ENCODE measurements at regions not wholly inside any gene's neighbourhood (a gene's known extent, or its start where the extent isn't known, plus 50 kb on each side); places are given as distances from the start of the nearest gene placed in this dataset.

DNA sequence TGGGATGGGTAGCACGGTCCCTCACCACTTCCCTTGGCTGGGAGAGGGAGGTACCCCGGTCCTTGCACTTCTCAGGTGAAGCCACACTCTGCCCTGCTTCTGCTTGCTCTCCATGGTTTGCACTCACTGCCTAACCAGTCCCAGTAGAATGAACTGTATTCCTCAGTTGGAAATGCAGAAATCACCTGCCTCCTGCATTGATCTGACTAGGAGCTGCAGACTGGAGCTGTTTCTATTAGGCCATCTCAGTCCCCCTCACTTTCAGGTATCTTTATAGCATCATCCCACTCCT lies 264.9 kb downstream of the ZWINT start:
- Histone ChIP-seq H3K4me2 (ENCODE audit: insufficient read depth in 1 of 2, low read depth in 2 of 2, low read length in 2 of 2) (0 out of 4 replicates have a peak overlapping the region, but pooled peaks of 1 of the 2 experiments have one; percentile 34), H3K14ac (ENCODE audit: insufficient read length) (no peak overlapping the region), H3K23me2 (ENCODE audit: low read depth, low read length) (no peaks in the 10 kb centered on the region), H3K18ac (ENCODE audit: extremely low read depth, low read length) (no peak overlapping the region), H2BK15ac (ENCODE audit: low read length) (no peak overlapping the region), H2BK5ac (ENCODE audit: low read depth, low read length) (no peak overlapping the region), H2BK120ac (replicated peaks; ENCODE audit: low read depth, low read length) (no peak overlapping the region), H2BK12ac (ENCODE audit: low read depth, low read length) (no peak overlapping the region), H3K27ac (ENCODE audit: low read depth, low read length) (no peak overlapping the region), H3K4ac (replicated peaks; ENCODE audit: insufficient read length, low read depth, low read length) (no peak overlapping the region), H3K4me1 (replicated peaks in 1 of 4; ENCODE audit: control insufficient read depth in 3 of 4, insufficient read depth in 4 of 4, low read length in 3 of 4) (peaks cover 0 to 4% (median 0%) of the 10 kb centered on the region in 4 experiments; a peak in 3 of 7 replicates), H2BK20ac (ENCODE audit: low read length) (no peak overlapping the region; the same call in 1 of the 2 replicates), H3K9me3 (ENCODE audit: insufficient read depth in 2 of 2, low read depth in 1 of 2, low read length in 1 of 2) (peaks cover 0 to under 1% of the 10 kb centered on the region in 2 experiments; a peak in 1 of 4 replicates), H4K5ac (ENCODE audit: insufficient read length, low read depth, low read length) (no peak overlapping the region), H3K79me2 (ENCODE audit: control insufficient read depth in 1 of 2, insufficient read depth in 2 of 2, low read length in 2 of 2) (no peaks in the 10 kb centered on the region), H2AFZ (ENCODE audit: low read length) (peak overlapping the region; percentile 97), H4K20me1 (replicated peaks in 1 of 2; ENCODE audit: control insufficient read depth in 1 of 2, insufficient read depth in 2 of 2, low read length in 2 of 2) (no peaks in the 10 kb centered on the region), H3K56ac (replicated peaks; ENCODE audit: insufficient read length, low read depth, low read length) (no peak overlapping the region), H3K36me3 (ENCODE audit: control insufficient read depth in 2 of 4, insufficient read depth in 4 of 4, low read length in 3 of 4) (no peaks in the 10 kb centered on the region), H3K79me1 (ENCODE audit: low read depth, low read length) (no peaks in the 10 kb centered on the region), H3K9ac (replicated peaks in 1 of 4; ENCODE audit: extremely low read depth in 1 of 4, low read depth in 3 of 4, low read length in 3 of 4) (no peak overlapping the region), H3K4me3 (ENCODE audit: extremely low read depth in 1 of 4, insufficient read depth in 2 of 4, low read depth in 3 of 4, low read length in 4 of 4) (no peak overlapping the region), H3K23ac (ENCODE audit: insufficient read length) (no peak overlapping the region), H4K8ac (ENCODE audit: extremely low read depth, insufficient read depth, low read length) (peak overlapping the region; percentile 80; the same call in 1 of the 2 replicates), H3K27me3 (replicated peaks in 1 of 4; ENCODE audit: control insufficient read depth in 3 of 4, extremely low read depth in 1 of 4, insufficient read depth in 3 of 4, low read length in 3 of 4) (no peaks in the 10 kb centered on the region), H4K91ac (replicated peaks; ENCODE audit: insufficient read length, low read length) (no peak overlapping the region), H2AK5ac (ENCODE audit: low read depth, low read length) (no peak overlapping the region)
- ChIA-PET CTCF (ENCODE audit: partially characterized antibody) (interaction anchor here (1.5 kb wide), 1 partner anchor 11 kb away, joined by 3 read pairs; no protein-coding TSS in a partner anchor), POLR2A (ENCODE audit: partially characterized antibody) (no interaction called here)
- FAIRE-seq (no peak), DNase-seq (ENCODE audit: low read depth in 1 of 2, low spot score in 2 of 2) (no peak)
- no peak for TF ChIP-seq TEAD4 (IDR thresholded peaks at IDR 0.05; ENCODE audit: low read depth, low read length)
- TF ChIP-seq RNF2 (IDR thresholded peaks at IDR 0.05; ENCODE audit: borderline replicate concordance, low read depth, low read length, missing control alignments, poor library complexity, severe bottlenecking) = no peak
- TF ChIP-seq, protein P1, sequence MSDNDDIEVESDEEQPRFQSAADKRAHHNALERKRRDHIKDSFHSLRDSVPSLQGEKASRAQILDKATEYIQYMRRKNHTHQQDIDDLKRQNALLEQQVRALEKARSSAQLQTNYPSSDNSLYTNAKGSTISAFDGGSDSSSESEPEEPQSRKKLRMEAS (IDR thresholded peaks at IDR 0.05) = no peak
- TF ChIP-seq TAF1 (IDR thresholded peaks at IDR 0.05; ENCODE audit: low read depth, low read length) = no peak
- TF ChIP-seq EP300 (IDR thresholded peaks at IDR 0.05; ENCODE audit: borderline replicate concordance in 1 of 2, low read depth in 2 of 2, low read length in 2 of 2) = no peak
- no peak for TF ChIP-seq SRF (IDR thresholded peaks at IDR 0.05; ENCODE audit: low read depth, low read length)
- TF ChIP-seq NRF1 (IDR thresholded peaks at IDR 0.05; ENCODE audit: low read depth, low read length) = no peak
- no peak for TF ChIP-seq RBBP5 (IDR thresholded peaks at IDR 0.05; ENCODE audit: borderline replicate concordance, low read depth, low read length)
- TF ChIP-seq POLR2AphosphoS5 (IDR thresholded peaks at IDR 0.05; ENCODE audit: low read depth, low read length) = no peak
- WGBS, 2 experiments (ENCODE audit: extremely low coverage in 1 of 2, insufficient coverage in 1 of 2, insufficient read length in 1 of 2, insufficient replicate concordance in 2 of 2, low coverage in 1 of 2, low lambda C conversion rate in 2 of 2, missing lambda C conversion rate in 1 of 2) = 92% methylated on average over 2 of the region's 2 CpGs; no CpG with 5 or more reads in 1 of the 2 experiments

Measured in H1 (cell line).